SK-N-SH (cell line): ENCODE measurements at regions not wholly inside any gene's neighbourhood (a gene's known extent, or its start where the extent isn't known, plus 50 kb on each side); places are given as distances from the start of the nearest gene placed in this dataset.

Experiments used
- CTCF ChIA-PET: fragments of 300-600, 350-600 bp; formaldehyde crosslinking; extraction: SDS; loops from one replicate; lab custom pipeline; 2021; lab: Yijun Ruan, JAX
- POLR2A ChIA-PET: fragments of 350-600 bp; sonication (Branson Sonifier 250); formaldehyde crosslinking; extraction: SDS; loops from one replicate; lab custom pipeline; 2020; ENCODE audit warnings: antibody characterized with exemption, inconsistent platforms; lab: Yijun Ruan, JAX
- DNase-seq: peaks from one replicate; pipeline ENCODE4 v3.0.0; 2012
- H2AFZ ChIP-seq: fragments of 200-600 bp; sonication (generic); 2 replicates; pipeline ENCODE4 v1.8.1; 2016; ENCODE audit warnings: antibody characterized with exemption, mild to moderate bottlenecking, low read depth
- H3F3A ChIP-seq: fragments of 200-600 bp; sonication (generic); replicated peaks from 2 replicates; pipeline ENCODE3; 2016; ENCODE audit warnings: antibody characterized with exemption, mild to moderate bottlenecking; ENCODE audit not compliant: insufficient read depth
- H3K27ac ChIP-seq, 2 experiments: fragments of 200-500 bp in 1 of 2; fragments of 200-600 bp in 1 of 2; sonication (Bioruptor generic) in 1 of 2; sonication (generic), shearing (Covaris generic) in 1 of 2; 2 replicates each; pipeline versions ENCODE4 v1.5.1 to v1.6.1; 2014 to 2016; ENCODE audit warnings: low read depth in 2 of 2, inconsistent platforms in 1 of 2, low read length in 1 of 2, mild to moderate bottlenecking in 1 of 2, mixed read lengths in 1 of 2
- H3K27me3 ChIP-seq: fragments of 200-600 bp; sonication (generic), shearing (Covaris generic); 2 replicates; pipeline ENCODE4 v1.6.1; 2016; ENCODE audit warnings: mixed run types; ENCODE audit not compliant: insufficient read depth
- H3K36me3 ChIP-seq, 2 experiments: fragments of 200-500 bp in 1 of 2; fragments of 200-600 bp in 1 of 2; sonication (Bioruptor generic) in 1 of 2; sonication (generic) in 1 of 2; replicated peaks in 1 of 2; 2 replicates each; pipeline versions ENCODE3 to v1.5.1; 2014 to 2016; ENCODE audit warnings: low read length in 1 of 2, mild to moderate bottlenecking in 1 of 2; ENCODE audit not compliant: insufficient read depth in 2 of 2, control insufficient read depth in 1 of 2
- H3K4me1 ChIP-seq, 2 experiments: fragments of 200-500 bp in 1 of 2; fragments of 200-600 bp in 1 of 2; sonication (Bioruptor generic) in 1 of 2; sonication (generic), shearing (Covaris generic) in 1 of 2; 2 replicates each; pipeline versions ENCODE4 v1.5.1 to v1.6.1; 2014 to 2016; ENCODE audit warnings: low read depth in 1 of 2, low read length in 1 of 2, mixed run types in 1 of 2; ENCODE audit not compliant: insufficient read depth in 2 of 2, control insufficient read depth in 1 of 2
- H3K4me2 ChIP-seq: fragments of 200-600 bp; sonication (generic), shearing (Covaris generic); 2 replicates; pipeline ENCODE4 v1.6.1; 2017; ENCODE audit warnings: mixed run types
- H3K4me3 ChIP-seq, 2 experiments: fragments of 200-500 bp in 1 of 2; fragments of 200-600 bp in 1 of 2; sonication (Bioruptor generic) in 1 of 2; sonication (generic), shearing (Covaris generic) in 1 of 2; 2 replicates each; pipeline versions ENCODE4 v1.5.1 to v1.8.1; 2014 to 2016; ENCODE audit warnings: low read depth in 2 of 2, inconsistent platforms in 1 of 2, low read length in 1 of 2, mild to moderate bottlenecking in 1 of 2, mixed read lengths in 1 of 2, moderate library complexity in 1 of 2
- H3K79me2 ChIP-seq: fragments of 200-600 bp; sonication (generic); 2 replicates; pipeline ENCODE4 v1.8.1; 2017; ENCODE audit warnings: mild to moderate bottlenecking; ENCODE audit not compliant: insufficient read depth
- H3K9ac ChIP-seq: fragments of 200-600 bp; sonication (generic); 2 replicates; pipeline ENCODE4 v1.6.1; 2017; ENCODE audit warnings: mixed run types
- H3K9me2 ChIP-seq: fragments of 200-600 bp; sonication (generic); 2 replicates; pipeline ENCODE4 v1.6.1; 2017; ENCODE audit warnings: mixed run types
- H3K9me3 ChIP-seq: fragments of 200-600 bp; sonication (generic); 2 replicates; pipeline ENCODE4 v1.6.1; 2017; ENCODE audit warnings: mixed run types, mild to moderate bottlenecking, moderate library complexity
- H4K20me1 ChIP-seq: fragments of 200-600 bp; sonication (generic); 2 replicates; pipeline ENCODE4 v1.6.1; 2017; ENCODE audit warnings: mild to moderate bottlenecking, mixed run types; ENCODE audit not compliant: insufficient read depth
- FOSL2 ChIP-seq: IDR thresholded peaks from 2 replicates; pipeline ENCODE4 v1.4.0; 2012; ENCODE audit warnings: low read depth, mild to moderate bottlenecking, moderate library complexity, borderline replicate concordance
- PBX3 ChIP-seq: IDR thresholded peaks from 2 replicates; pipeline ENCODE4; 2012
- RFX5 ChIP-seq: IDR thresholded peaks from 2 replicates; pipeline ENCODE4 v1.6.1; 2012; ENCODE audit warnings: mild to moderate bottlenecking, improper control_type of control experiment, low read length
- SIN3A ChIP-seq: IDR thresholded peaks from 2 replicates; pipeline ENCODE4 v1.6.1; 2012; ENCODE audit warnings: low read depth, mild to moderate bottlenecking, low read length, moderate library complexity, borderline replicate concordance
- TCF12 ChIP-seq: IDR thresholded peaks from 2 replicates; pipeline ENCODE4 v1.4.0; 2012
- WGBS: methylation state at CpG from one replicate; pipeline ENCODE4 v1.1.6; 2017; ENCODE audit warnings: low lambda C conversion rate; 5-methylcytosine and 5-hydroxymethylcytosine counted together
- TF ChIP-seq, protein P1 (sequence below): IDR thresholded peaks from 2 replicates; pipeline ENCODE4 v1.6.1; 2012; ENCODE audit warnings: mild to moderate bottlenecking, low read depth, low read length, moderate library complexity
- TF ChIP-seq, protein P2 (sequence below): fragments of 200-600 bp; sonication (generic); IDR thresholded peaks from 2 replicates; pipeline ENCODE4 v1.6.1; 2017; ENCODE audit warnings: antibody characterized with exemption, mild to moderate bottlenecking, moderate library complexity

DNA sequence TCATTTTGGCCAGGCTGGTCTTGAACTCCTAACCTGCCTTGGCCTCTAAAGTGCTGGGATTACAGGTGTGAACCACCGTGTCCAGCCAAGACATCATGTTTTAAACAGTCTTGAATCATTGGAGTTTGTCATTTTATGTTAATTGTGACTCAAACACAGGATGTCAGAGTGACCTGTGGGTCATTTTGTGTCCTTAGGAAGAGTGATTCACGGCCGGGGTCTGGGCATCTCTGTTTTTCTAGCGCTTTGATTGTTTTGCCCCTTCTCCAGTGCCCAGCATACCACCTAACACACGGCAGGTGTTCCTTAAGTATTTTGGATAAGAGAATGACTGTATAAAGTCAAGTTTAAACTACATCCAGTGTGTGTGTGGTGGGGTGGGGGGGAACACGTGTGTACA, 183.7 kb upstream of the KLF6 start:
- Histone ChIP-seq H3K9me3 (no peaks in the 10 kb centered on the region), H3K9me2 (no peaks in the 10 kb centered on the region), H3K27me3 (no peaks in the 10 kb centered on the region), H3K27ac (no peak overlapping the region), H3K4me3 (no peak overlapping the region)
- 86% methylated on average over 6 of the region's 6 CpGs for WGBS
- no peak for DNase-seq
- TF ChIP-seq FOSL2 (no peak), SIN3A (no peak)
- TF ChIP-seq, all 33 proteins: peak for 0
- H3K4me2 ChIP-seq, result no peak overlapping the region
- H2AFZ ChIP-seq, result no peak overlapping the region
- ChIA-PET CTCF (no interaction called here), POLR2A (no interaction called here)
- no peaks in the 10 kb centered on the region for H3K4me1 ChIP-seq
- H4K20me1 ChIP-seq, result no peaks in the 10 kb centered on the region
- no peaks in the 10 kb centered on the region for H3K79me2 ChIP-seq
- peaks cover 4% of the 10 kb centered on the region for H3F3A ChIP-seq
- no peaks in the 10 kb centered on the region for H3K36me3 ChIP-seq
- no peak overlapping the region for H3K9ac ChIP-seq

- no peak overlapping the region for H3K9ac ChIP-seq
- no peaks in the 10 kb centered on the region for H3K9me3 ChIP-seq
- H3K27ac ChIP-seq, result no peak overlapping the region
- ChIA-PET POLR2A (no interaction called here), CTCF (no interaction called here)
- no peaks in the 10 kb centered on the region for H4K20me1 ChIP-seq
- WGBS, result 87% methylated on average over 3 of the region's 3 CpGs
- H3K36me3 ChIP-seq, result no peaks in the 10 kb centered on the region
- TF ChIP-seq TCF12, result no peak
- H3K9me2 ChIP-seq, result no peaks in the 10 kb centered on the region
- no peak overlapping the region for H2AFZ ChIP-seq
- H3K4me2 ChIP-seq, result no peak overlapping the region
- H3K27me3 ChIP-seq, result no peaks in the 10 kb centered on the region
- no peak overlapping the region for H3K4me3 ChIP-seq
- H3K79me2 ChIP-seq, result no peaks in the 10 kb centered on the region
- H3K4me1 ChIP-seq, result peaks cover 0 to 2% of the 10 kb centered on the region in 2 experiments; a peak in 1 of 4 replicates
- no peaks in the 10 kb centered on the region for H3F3A ChIP-seq
- no peak for DNase-seq
Measured at GRCh38 chr10:3964516-3964915, 179.5 kb upstream of the KLF6 start.

DNA sequence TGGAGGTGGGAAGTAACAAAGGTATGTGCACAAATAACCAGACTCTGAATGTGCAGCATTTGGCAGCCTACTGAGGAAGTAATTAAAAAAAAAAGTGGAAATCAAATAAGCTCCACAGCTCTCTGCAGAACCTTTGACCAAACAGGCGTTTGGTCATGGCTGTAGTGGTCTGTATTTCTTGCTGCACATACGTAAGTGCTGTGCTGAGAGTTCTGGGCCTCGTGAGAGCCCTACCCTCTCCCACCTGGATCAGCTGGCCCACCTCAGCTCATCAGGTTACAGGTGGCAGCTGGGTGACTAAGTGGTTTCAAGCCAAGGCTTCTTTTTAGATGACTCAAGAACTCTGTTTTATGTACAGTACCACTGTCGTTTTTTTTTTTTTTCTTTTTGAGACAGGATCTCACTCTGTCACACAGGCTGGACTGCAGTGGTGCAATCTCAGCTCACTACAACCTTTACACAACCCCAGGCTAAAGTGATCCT, 178.2 kb upstream of the KLF6 start:
- Histone ChIP-seq H3K9me2 (no peaks in the 10 kb centered on the region), H3K9me3 (no peaks in the 10 kb centered on the region), H4K20me1 (no peaks in the 10 kb centered on the region), H3K4me2 (no peak overlapping the region), H3K4me3 (no peak overlapping the region), H3K9ac (no peak overlapping the region), H3K4me1 (peaks cover 0 to 2% of the 10 kb centered on the region in 2 experiments; a peak in 1 of 4 replicates), H2AFZ (no peak overlapping the region), H3K36me3 (no peaks in the 10 kb centered on the region), H3K27me3 (no peaks in the 10 kb centered on the region), H3K79me2 (no peaks in the 10 kb centered on the region), H3K27ac (no peak overlapping the region), H3F3A (no peaks in the 10 kb centered on the region)
- POLR2A ChIA-PET, result no interaction called here
- 55% methylated on average over 4 of the region's 4 CpGs for WGBS
- no peak for TF ChIP-seq PBX3
- peak; percentile 54 for TF ChIP-seq TCF12
- TF ChIP-seq RFX5, result no peak
- TF ChIP-seq, protein P1, sequence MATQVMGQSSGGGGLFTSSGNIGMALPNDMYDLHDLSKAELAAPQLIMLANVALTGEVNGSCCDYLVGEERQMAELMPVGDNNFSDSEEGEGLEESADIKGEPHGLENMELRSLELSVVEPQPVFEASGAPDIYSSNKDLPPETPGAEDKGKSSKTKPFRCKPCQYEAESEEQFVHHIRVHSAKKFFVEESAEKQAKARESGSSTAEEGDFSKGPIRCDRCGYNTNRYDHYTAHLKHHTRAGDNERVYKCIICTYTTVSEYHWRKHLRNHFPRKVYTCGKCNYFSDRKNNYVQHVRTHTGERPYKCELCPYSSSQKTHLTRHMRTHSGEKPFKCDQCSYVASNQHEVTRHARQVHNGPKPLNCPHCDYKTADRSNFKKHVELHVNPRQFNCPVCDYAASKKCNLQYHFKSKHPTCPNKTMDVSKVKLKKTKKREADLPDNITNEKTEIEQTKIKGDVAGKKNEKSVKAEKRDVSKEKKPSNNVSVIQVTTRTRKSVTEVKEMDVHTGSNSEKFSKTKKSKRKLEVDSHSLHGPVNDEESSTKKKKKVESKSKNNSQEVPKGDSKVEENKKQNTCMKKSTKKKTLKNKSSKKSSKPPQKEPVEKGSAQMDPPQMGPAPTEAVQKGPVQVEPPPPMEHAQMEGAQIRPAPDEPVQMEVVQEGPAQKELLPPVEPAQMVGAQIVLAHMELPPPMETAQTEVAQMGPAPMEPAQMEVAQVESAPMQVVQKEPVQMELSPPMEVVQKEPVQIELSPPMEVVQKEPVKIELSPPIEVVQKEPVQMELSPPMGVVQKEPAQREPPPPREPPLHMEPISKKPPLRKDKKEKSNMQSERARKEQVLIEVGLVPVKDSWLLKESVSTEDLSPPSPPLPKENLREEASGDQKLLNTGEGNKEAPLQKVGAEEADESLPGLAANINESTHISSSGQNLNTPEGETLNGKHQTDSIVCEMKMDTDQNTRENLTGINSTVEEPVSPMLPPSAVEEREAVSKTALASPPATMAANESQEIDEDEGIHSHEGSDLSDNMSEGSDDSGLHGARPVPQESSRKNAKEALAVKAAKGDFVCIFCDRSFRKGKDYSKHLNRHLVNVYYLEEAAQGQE, result no peak
- TF ChIP-seq, protein P2, sequence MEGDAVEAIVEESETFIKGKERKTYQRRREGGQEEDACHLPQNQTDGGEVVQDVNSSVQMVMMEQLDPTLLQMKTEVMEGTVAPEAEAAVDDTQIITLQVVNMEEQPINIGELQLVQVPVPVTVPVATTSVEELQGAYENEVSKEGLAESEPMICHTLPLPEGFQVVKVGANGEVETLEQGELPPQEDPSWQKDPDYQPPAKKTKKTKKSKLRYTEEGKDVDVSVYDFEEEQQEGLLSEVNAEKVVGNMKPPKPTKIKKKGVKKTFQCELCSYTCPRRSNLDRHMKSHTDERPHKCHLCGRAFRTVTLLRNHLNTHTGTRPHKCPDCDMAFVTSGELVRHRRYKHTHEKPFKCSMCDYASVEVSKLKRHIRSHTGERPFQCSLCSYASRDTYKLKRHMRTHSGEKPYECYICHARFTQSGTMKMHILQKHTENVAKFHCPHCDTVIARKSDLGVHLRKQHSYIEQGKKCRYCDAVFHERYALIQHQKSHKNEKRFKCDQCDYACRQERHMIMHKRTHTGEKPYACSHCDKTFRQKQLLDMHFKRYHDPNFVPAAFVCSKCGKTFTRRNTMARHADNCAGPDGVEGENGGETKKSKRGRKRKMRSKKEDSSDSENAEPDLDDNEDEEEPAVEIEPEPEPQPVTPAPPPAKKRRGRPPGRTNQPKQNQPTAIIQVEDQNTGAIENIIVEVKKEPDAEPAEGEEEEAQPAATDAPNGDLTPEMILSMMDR, result no peak
- no peak for DNase-seq
- CTCF ChIA-PET, result no interaction called here
